T-helper 17 cell (primary cell): ENCODE measurements at regions not wholly inside any gene's neighbourhood (a gene's known extent, or its start where the extent isn't known, plus 50 kb on each side); places are given as distances from the start of the nearest gene placed in this dataset.

ENCODE experiments used
- ATAC-seq: fragments of 150-1000 bp; cut with Tn5 transposase; 2 replicates; pipeline ENCODE4 v1.10.0; 2021; ENCODE audit warnings: mild to moderate bottlenecking, moderate library complexity
- DNase-seq, 3 donors: peaks; one replicate each; pipeline versions ENCODE4 v3.0.0 to v3.0.0-alpha.2; 2020 to 2021
- H3K9me3 ChIP-seq: one replicate; pipeline ENCODE4 v1.7.0; 2013; ENCODE audit warnings: low read length, mild to moderate bottlenecking; ENCODE audit not compliant: control insufficient read depth, poor library complexity, severe bottlenecking
- H3K27ac Mint-ChIP-seq: one replicate; pipeline ENCODE4 v1.8.0; 2022; ENCODE audit warnings: mild to moderate bottlenecking, moderate library complexity, mixed read lengths
- H3K27me3 Mint-ChIP-seq: one replicate; pipeline ENCODE4 v1.8.0; 2022; ENCODE audit warnings: mixed read lengths
- H3K36me3 Mint-ChIP-seq: one replicate; pipeline ENCODE4 v1.8.0; 2022; ENCODE audit warnings: low read depth, mixed read lengths
- H3K4me1 Mint-ChIP-seq: one replicate; pipeline ENCODE4 v1.8.0; 2022; ENCODE audit warnings: mild to moderate bottlenecking, mixed read lengths
- H3K4me3 Mint-ChIP-seq: one replicate; pipeline ENCODE4 v1.8.0; 2022; ENCODE audit warnings: mild to moderate bottlenecking, moderate library complexity, mixed read lengths

DNA sequence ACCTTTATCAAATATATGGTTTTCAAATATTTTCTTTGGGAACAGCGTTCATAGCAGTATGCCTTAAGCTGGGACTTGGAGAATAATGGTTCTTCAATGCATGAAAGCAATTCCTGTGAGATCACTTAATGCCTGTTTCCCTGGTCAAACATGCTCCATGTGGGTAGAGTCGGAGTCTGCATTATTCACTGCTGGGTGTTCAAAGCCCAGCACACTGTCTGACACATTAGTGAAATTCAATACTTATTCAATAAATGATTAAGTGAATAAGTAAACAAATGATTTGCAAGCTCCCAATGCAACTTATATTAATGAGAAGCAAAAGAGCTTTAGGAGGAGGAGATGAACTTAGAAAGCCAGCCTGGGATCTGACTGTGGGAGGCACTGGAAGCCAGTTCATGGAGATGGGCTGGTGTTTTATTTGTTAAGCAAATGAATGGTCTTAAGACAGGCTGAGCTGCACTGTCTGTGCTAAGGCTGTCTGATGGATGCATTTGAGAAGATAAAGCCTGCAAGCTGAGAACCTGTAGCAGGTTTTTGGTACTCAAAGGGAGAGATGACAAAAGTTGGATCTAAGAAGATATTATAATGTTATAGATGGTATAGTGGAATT lies 490.8 kb downstream of the MCTP2 start:
- DNase-seq (no peak), ATAC-seq (no peak)
- H3K27me3 Mint-ChIP-seq = peaks cover 6% of the 10 kb centered on the region
- H3K27ac Mint-ChIP-seq = no peak overlapping the region
- H3K9me3 ChIP-seq = no peaks in the 10 kb centered on the region
- no peak overlapping the region for H3K4me3 Mint-ChIP-seq
- no peaks in the 10 kb centered on the region for H3K36me3 Mint-ChIP-seq
- H3K4me1 Mint-ChIP-seq = no peaks in the 10 kb centered on the region

DNA sequence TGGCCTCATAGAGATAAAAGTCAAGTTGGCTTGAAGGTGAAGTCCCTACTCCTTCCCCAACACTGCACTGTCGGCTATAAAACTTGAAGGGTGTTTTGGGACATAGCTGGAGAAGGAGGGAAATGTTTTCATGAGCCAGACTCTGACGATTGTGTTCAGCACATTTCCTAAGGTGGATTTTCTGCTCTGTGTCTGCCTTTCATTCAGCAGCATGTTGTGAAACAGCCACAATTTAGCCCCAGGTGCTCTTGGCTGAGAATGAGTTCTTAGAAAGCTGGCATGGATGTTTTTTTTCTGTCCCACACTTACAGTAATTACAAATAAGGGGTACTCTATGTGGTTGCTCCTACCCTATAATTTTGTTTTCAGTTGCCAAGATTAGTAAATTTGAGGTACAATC lies 492.4 kb downstream of the MCTP2 start:
- no peak for DNase-seq
- Mint-ChIP-seq H3K4me3 (no peak overlapping the region), H3K27ac (no peak overlapping the region), H3K27me3 (peaks cover 15% of the 10 kb centered on the region), H3K4me1 (no peaks in the 10 kb centered on the region), H3K36me3 (no peaks in the 10 kb centered on the region)
- no peak for ATAC-seq
- no peaks in the 10 kb centered on the region for H3K9me3 ChIP-seq

DNA sequence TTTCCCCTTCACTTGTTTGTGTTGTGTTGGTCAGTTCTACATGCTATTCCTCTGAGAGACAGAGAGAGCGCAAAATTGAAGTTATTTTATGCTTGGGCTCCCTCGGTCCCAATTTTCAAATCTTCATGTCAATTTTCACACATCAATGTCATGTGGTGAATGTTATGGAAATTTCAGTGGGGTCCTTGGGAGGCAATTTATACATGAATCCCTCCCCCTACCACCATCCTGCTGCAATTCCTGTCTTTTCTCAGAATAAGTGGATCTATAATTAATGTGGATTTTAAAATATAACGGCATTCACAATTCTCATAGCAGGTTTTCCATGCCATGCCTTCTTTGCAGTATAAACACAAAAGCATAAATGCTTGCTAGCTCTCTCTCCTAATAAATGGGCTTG lies 499.9 kb downstream of the MCTP2 start:
- no peaks in the 10 kb centered on the region for H3K36me3 Mint-ChIP-seq
- no peak overlapping the region for H3K27ac Mint-ChIP-seq
- no peak overlapping the region for H3K4me3 Mint-ChIP-seq
- no peaks in the 10 kb centered on the region for H3K9me3 ChIP-seq
- peaks cover 9% of the 10 kb centered on the region for H3K27me3 Mint-ChIP-seq
- H3K4me1 Mint-ChIP-seq = no peaks in the 10 kb centered on the region
- ATAC-seq (no peak), DNase-seq (no peak)

DNA sequence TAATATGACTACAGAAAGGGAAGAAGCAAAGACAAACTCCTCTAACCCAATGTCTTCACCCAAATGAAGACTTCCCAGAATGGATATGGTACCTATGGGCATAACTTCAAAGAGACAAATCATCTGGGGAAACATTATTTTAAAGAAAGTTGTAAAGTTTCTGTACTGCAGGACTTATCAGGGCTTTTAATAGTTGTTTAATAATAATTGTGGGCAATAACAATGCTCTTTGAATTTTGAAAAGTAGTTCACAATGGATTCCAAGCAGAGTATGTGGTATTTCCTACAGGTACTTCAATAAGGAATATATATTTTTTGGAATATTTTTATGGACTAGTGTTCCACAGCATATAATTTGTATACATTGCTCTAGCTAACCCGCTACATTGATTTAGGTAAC lies 503.1 kb downstream of the MCTP2 start:
- Mint-ChIP-seq H3K27me3 (no peaks in the 10 kb centered on the region), H3K4me1 (no peaks in the 10 kb centered on the region), H3K27ac (no peak overlapping the region), H3K4me3 (no peak overlapping the region), H3K36me3 (no peaks in the 10 kb centered on the region)
- DNase-seq (no peak), ATAC-seq (no peak)
- no peaks in the 10 kb centered on the region for H3K9me3 ChIP-seq

DNA sequence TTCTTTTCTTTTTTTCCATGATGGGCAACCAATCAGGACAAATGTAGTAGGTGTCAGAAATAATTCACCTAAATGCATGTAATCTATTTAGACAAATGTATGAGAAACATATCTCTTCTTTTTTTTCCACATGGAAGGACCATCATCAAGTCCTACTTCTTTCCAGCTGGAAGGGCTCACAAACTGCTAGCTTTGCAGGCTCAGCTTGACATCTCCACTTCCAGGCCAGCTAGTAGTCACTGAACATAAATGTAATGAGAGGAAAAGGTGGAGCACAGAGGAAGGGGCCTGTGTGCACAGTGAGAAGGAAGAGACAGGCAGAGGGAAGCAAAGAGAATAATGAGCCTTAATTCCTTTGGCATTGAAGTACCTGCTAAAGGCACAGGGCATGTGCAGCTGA lies 504.9 kb downstream of the MCTP2 start:
- ATAC-seq = no peak
- no peaks in the 10 kb centered on the region for H3K4me1 Mint-ChIP-seq
- H3K27me3 Mint-ChIP-seq = no peaks in the 10 kb centered on the region
- no peaks in the 10 kb centered on the region for H3K36me3 Mint-ChIP-seq
- no peak for DNase-seq
- H3K27ac Mint-ChIP-seq = no peak overlapping the region
- H3K4me3 Mint-ChIP-seq = no peak overlapping the region
- H3K9me3 ChIP-seq = no peaks in the 10 kb centered on the region

DNA sequence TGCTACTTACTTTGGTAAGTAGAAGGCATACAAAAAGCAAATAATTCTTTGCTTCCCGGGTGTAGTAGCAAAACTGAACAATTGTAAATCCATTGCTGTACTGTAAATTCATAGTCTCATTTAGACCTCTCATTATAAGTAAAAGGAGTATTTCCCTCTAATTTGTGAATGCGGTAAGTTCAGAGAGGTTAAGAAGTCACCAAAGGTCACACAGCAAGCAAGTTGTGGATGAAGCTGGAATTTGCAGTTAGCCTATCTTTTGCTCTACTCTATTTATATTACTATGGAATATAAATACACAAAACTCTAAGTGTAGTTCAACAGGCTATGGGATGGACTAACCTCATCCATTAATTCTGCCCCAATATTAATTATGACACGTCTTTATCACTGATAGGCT lies 508.3 kb downstream of the MCTP2 start:
- no peaks in the 10 kb centered on the region for H3K4me1 Mint-ChIP-seq
- no peak overlapping the region for H3K27ac Mint-ChIP-seq
- H3K27me3 Mint-ChIP-seq = peaks cover 5% of the 10 kb centered on the region
- H3K36me3 Mint-ChIP-seq = no peaks in the 10 kb centered on the region
- DNase-seq (no peak), ATAC-seq (no peak)
- no peak overlapping the region for H3K4me3 Mint-ChIP-seq
- no peaks in the 10 kb centered on the region for H3K9me3 ChIP-seq

DNA sequence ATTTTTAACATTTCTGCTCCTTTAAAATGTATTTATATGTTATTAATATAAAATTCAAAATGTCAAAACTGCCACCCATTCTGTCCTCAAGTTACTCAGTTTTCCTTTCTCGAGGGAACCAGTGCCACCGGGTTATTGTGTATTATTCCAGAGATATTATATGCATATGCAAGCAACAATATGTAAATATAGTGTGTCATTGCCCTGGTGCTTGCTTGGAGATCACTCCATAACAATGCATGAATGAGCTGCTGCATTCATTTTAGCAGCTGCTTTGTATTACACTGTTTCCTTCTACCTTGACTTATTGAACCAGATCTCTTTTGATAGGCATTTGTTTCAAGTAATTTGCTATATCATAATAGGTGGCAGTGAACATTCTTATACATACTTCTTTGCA lies 509.1 kb downstream of the MCTP2 start:
- H3K27me3 Mint-ChIP-seq = peaks cover 5% of the 10 kb centered on the region
- DNase-seq (no peak), ATAC-seq (no peak)
- no peak overlapping the region for H3K27ac Mint-ChIP-seq
- no peaks in the 10 kb centered on the region for H3K36me3 Mint-ChIP-seq
- no peak overlapping the region for H3K4me3 Mint-ChIP-seq
- H3K9me3 ChIP-seq = no peaks in the 10 kb centered on the region
- no peaks in the 10 kb centered on the region for H3K4me1 Mint-ChIP-seq

DNA sequence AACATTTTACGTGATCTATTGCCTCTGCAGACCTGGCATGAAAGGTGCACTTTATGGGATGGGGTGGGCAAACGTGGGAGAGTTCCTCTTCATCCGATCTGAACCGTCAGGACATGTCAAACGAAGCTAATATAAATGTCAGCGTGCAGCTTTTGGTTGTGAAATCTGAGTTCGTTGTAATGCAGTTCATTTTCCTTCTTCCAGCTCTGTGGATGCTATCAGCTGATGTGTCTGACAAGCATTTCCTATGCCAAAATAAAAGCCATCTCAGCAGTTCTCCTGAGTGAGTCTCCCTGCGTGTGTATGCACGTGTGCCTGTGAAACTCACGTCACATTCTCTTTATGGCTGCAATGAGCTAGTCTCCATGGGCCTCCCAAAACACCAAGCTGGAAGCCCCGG lies 512.3 kb downstream of the MCTP2 start:
- no peak for ATAC-seq
- H3K36me3 Mint-ChIP-seq = no peaks in the 10 kb centered on the region

DNA sequence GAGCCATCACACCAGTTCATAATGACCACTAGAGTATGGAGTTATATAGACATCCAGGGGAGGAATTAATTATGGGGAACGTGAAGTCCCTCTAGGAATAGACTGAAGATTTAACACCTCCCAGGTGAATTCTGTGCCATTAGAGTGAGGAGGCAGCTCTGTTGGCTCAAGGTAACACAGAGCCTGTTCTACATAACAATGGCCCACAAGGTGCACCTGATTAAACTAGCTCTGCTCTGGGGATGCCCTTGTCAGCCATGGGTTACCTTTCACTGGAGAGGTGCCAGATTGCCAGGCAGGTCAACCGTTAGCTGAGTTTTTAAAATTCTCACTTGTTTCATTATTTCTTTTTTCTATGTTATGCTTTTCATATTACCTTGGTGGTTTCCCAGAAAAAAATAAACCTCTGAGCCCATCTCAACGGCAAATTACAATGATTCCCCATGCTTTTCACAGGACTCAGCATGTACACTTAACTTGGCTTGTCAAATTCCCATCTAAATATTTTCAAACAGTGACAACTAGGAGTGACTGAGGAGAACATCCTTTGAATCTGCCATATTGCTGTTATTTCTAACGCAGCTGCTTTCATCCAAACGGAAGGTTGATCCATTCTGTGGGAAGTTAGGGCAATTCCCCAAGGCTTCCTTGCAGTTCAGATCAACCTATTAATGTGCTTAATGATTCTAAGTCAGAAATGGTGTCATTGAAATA lies 512.9 kb downstream of the MCTP2 start:
- peaks cover 5% of the 10 kb centered on the region for H3K27me3 Mint-ChIP-seq
- H3K4me3 Mint-ChIP-seq = no peak overlapping the region
- no peaks in the 10 kb centered on the region for H3K4me1 Mint-ChIP-seq
- no peaks in the 10 kb centered on the region for H3K9me3 ChIP-seq
- ATAC-seq = no peak
- no peak for DNase-seq
- no peaks in the 10 kb centered on the region for H3K36me3 Mint-ChIP-seq
- no peak overlapping the region for H3K27ac Mint-ChIP-seq

More for the DNA sequence above, 512.3 kb downstream of the MCTP2 start:
- peaks cover 5% of the 10 kb centered on the region for H3K27me3 Mint-ChIP-seq
- DNase-seq = no peak
- no peaks in the 10 kb centered on the region for H3K9me3 ChIP-seq
- no peak overlapping the region for H3K27ac Mint-ChIP-seq
- H3K4me1 Mint-ChIP-seq = no peaks in the 10 kb centered on the region
- H3K4me3 Mint-ChIP-seq = no peak overlapping the region

DNA sequence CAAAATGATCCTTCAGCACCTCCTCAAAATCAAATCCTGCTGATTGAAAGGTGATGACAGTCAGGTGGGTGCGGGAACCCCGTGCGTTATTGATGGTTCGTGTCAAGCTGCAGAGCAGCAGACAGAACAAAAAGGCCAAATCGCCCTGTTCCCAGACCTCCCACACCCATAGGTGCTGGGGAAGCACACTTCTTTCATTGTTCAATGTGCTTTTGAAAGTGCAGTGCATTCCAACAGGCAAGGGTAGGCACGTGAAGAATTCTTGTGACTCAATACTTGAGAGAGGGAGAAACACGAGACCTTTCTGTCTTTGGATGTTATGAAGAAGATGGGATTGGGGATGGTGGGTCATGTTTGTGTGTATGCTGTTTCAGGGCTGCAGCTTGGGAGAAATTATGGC lies 514.0 kb downstream of the MCTP2 start:
- H3K4me3 Mint-ChIP-seq = no peak overlapping the region
- no peak for ATAC-seq
- peaks cover 5% of the 10 kb centered on the region for H3K27me3 Mint-ChIP-seq
- no peaks in the 10 kb centered on the region for H3K4me1 Mint-ChIP-seq
- no peak for DNase-seq
- H3K27ac Mint-ChIP-seq = no peak overlapping the region
- no peaks in the 10 kb centered on the region for H3K9me3 ChIP-seq
- H3K36me3 Mint-ChIP-seq = no peaks in the 10 kb centered on the region

DNA sequence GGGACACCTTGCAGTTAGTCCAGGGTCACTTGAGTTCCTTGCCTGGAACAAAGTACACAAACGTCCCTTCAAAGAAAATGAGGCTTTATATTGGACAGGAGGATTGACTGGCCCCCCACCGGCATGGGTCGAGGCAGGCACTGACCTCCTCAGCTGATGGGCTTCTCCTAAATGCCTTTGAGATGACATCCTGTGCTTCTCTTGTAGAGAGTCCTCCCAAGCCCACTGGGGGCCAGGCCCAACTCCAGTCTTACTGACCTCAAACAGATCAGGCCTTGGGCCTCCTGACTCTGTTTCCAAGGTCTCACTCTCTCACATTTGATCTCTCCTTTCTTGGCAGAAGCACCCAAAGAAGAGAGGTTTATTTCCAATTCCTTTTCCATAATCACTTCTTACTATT lies 516.1 kb downstream of the MCTP2 start:
- H3K27me3 Mint-ChIP-seq = peaks cover 5% of the 10 kb centered on the region
- no peak overlapping the region for H3K4me3 Mint-ChIP-seq
- ATAC-seq = no peak
- no peaks in the 10 kb centered on the region for H3K9me3 ChIP-seq
- no peaks in the 10 kb centered on the region for H3K36me3 Mint-ChIP-seq
- no peak for DNase-seq
- H3K4me1 Mint-ChIP-seq = no peaks in the 10 kb centered on the region
- no peak overlapping the region for H3K27ac Mint-ChIP-seq

DNA sequence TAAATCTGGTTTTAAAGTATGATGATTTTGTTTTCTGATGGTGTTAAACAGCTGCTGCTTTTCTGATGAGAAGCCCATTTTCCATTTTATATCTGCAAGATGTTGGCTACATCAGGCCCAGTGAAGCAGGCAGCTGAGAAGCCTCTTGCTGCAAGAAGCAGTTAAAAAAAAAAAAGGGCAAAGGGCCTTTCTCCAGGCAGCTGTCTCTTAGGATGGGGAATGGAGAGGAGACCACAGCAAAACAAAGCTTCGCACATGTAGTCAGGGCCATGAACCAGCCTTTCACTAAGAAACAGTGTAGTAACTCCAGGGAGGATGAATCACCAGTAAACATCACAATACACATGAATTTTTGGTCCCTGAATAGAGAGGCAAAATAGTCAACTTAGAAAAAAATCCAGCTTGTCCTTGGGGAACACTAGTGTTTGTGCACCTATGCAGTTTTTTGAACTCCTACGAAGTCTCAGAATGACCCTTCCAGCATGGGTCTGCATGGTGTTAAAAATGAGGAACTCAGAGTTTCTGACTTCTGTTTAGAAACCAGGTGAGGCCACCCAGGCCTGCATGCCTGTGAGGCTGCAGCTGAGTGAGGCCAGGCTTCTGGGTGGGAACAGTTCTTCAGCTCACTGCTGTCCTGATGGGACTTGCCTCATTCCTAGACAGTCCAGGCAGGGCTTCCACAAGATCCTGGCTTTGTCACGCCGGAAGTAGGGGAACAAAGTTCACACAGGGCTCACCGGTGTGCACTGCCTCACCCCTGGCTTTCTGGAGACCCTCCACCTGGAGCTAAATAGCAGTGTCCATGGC lies 518.7 kb downstream of the MCTP2 start:
- ATAC-seq (no peak), DNase-seq (no peak)
- no peaks in the 10 kb centered on the region for H3K4me1 Mint-ChIP-seq

DNA sequence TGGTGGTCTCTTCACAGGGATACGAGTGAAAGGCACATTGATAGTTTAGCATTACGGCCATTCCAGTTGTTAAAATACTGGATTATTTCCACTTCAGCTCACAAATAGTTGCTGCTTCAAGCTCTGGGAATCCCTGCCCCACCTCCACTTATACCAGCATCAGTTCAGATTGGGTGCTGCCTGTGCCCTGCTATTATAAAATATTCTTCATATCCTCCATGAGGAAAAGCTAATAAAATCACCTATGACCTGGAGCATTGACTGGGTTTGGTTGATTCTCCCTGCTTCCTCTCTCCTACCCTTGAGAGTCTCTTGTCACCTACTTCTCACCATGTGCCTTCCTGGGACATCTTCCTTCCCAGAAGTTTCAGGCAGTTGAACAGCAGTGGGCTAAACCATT lies 529.0 kb downstream of the MCTP2 start:
- H3K27me3 Mint-ChIP-seq = no peaks in the 10 kb centered on the region
- H3K27ac Mint-ChIP-seq = no peak overlapping the region
- H3K36me3 Mint-ChIP-seq = no peaks in the 10 kb centered on the region
- no peaks in the 10 kb centered on the region for H3K9me3 ChIP-seq
- no peaks in the 10 kb centered on the region for H3K4me1 Mint-ChIP-seq
- DNase-seq = no peak
- no peak overlapping the region for H3K4me3 Mint-ChIP-seq
- ATAC-seq = no peak

More for the DNA sequence above, 518.7 kb downstream of the MCTP2 start:
- Mint-ChIP-seq H3K36me3 (no peaks in the 10 kb centered on the region), H3K27ac (no peak overlapping the region), H3K4me3 (no peak overlapping the region), H3K27me3 (no peaks in the 10 kb centered on the region)
- H3K9me3 ChIP-seq = no peaks in the 10 kb centered on the region
